ENCODE measurements at regions not wholly inside any gene's neighbourhood (a gene's known extent, or its start where the extent isn't known, plus 50 kb on each side); places are given as distances from the start of the nearest gene placed in this dataset.

DNA sequence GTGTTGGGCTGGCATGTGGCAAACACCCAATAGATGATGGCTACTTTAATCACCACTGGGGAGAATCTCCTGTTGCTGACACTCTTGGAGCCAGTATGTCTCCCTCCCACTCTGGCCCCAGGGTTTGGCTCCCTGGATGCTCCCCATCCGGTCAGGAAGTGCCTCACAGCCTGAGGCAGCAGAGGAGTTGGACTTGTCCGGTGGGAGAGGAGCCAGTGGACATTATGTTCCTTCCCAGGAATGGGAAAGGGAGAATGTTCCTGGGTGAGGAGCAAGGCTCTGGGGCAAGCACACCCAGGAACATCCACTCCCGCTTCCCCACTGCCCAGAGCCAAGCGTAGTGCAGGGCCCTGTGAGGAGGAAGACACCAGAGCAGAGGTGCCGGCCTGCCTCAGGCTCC, 84.6 kb upstream of the NAV2 start:
- no peaks in the 10 kb centered on the region for H4K20me1 ChIP-seq (ENCODE audit: insufficient read depth, low read length)
- 0 out of 2 replicates have a peak, but pooled peaks cover 6% of the 10 kb centered on the region for H3K27me3 ChIP-seq (ENCODE audit: low read depth, low read length)
- no peak overlapping the region for H3K9ac ChIP-seq (ENCODE audit: low read length)
- no peak overlapping the region for H3K4me2 ChIP-seq (ENCODE audit: low read length)
- no peak overlapping the region for H2AFZ ChIP-seq (ENCODE audit: low read depth, low read length)
- H3K4me1 ChIP-seq (ENCODE audit: low read length), result no peaks in the 10 kb centered on the region
- H3K36me3 ChIP-seq (replicated peaks; ENCODE audit: low read depth, low read length), result no peaks in the 10 kb centered on the region
- no peaks in the 10 kb centered on the region for H3K79me2 ChIP-seq (ENCODE audit: low read length)
- H3K27ac ChIP-seq (ENCODE audit: low read length), result no peak overlapping the region
- H3K4me3 ChIP-seq (ENCODE audit: low read length), result no peak overlapping the region
- no peak for TF ChIP-seq CTCF (IDR thresholded peaks at IDR 0.05; ENCODE audit: low read depth, low read length)
- TF ChIP-seq EZH2phosphoT487 (IDR thresholded peaks at IDR 0.05; ENCODE audit: low read depth), result no peak
- no peaks in the 10 kb centered on the region for H3K9me3 ChIP-seq (ENCODE audit: insufficient read depth, low read length)

- Histone ChIP-seq H4K20me1 (ENCODE audit: insufficient read depth, low read length) (no peaks in the 10 kb centered on the region), H3K79me2 (ENCODE audit: low read length) (no peaks in the 10 kb centered on the region), H3K27ac (ENCODE audit: low read length) (no peak overlapping the region)
Measured at GRCh38 chr11:19627566-19627965, 85.1 kb upstream of the NAV2 start.

GRCh38 chr11:19625438-19625837, 87.2 kb upstream of the NAV2 start:
- Histone ChIP-seq H4K20me1 (ENCODE audit: insufficient read depth, low read length) (no peaks in the 10 kb centered on the region), H3K79me2 (ENCODE audit: low read length) (no peaks in the 10 kb centered on the region), H3K4me3 (ENCODE audit: low read length) (no peak overlapping the region), H2AFZ (ENCODE audit: low read depth, low read length) (no peak overlapping the region), H3K27ac (ENCODE audit: low read length) (no peak overlapping the region), H3K36me3 (replicated peaks; ENCODE audit: low read depth, low read length) (no peaks in the 10 kb centered on the region), H3K4me2 (ENCODE audit: low read length) (no peak overlapping the region), H3K9ac (ENCODE audit: low read length) (no peak overlapping the region), H3K4me1 (ENCODE audit: low read length) (no peaks in the 10 kb centered on the region), H3K9me3 (ENCODE audit: insufficient read depth, low read length) (no peaks in the 10 kb centered on the region), H3K27me3 (ENCODE audit: low read depth, low read length) (no peaks in the 10 kb centered on the region)
- no peak for TF ChIP-seq CTCF (IDR thresholded peaks at IDR 0.05; ENCODE audit: low read depth, low read length)
- no peak for TF ChIP-seq EZH2phosphoT487 (IDR thresholded peaks at IDR 0.05; ENCODE audit: low read depth)

More at GRCh38 chr11:19627566-19627965, 85.1 kb upstream of the NAV2 start:
- TF ChIP-seq CTCF (IDR thresholded peaks at IDR 0.05; ENCODE audit: low read depth, low read length) (no peak), EZH2phosphoT487 (IDR thresholded peaks at IDR 0.05; ENCODE audit: low read depth) (no peak)
- Histone ChIP-seq H2AFZ (ENCODE audit: low read depth, low read length) (no peak overlapping the region), H3K27me3 (ENCODE audit: low read depth, low read length) (0 out of 2 replicates have a peak, but pooled peaks cover 6% of the 10 kb centered on the region), H3K4me3 (ENCODE audit: low read length) (no peak overlapping the region), H3K4me1 (ENCODE audit: low read length) (no peaks in the 10 kb centered on the region), H3K9me3 (ENCODE audit: insufficient read depth, low read length) (no peaks in the 10 kb centered on the region), H3K36me3 (replicated peaks; ENCODE audit: low read depth, low read length) (no peaks in the 10 kb centered on the region), H3K4me2 (ENCODE audit: low read length) (no peak overlapping the region), H3K9ac (ENCODE audit: low read length) (no peak overlapping the region)

GRCh38 chr11:19617696-19618523, 94.7 kb upstream of the NAV2 start:
- Histone ChIP-seq H3K27me3 (ENCODE audit: low read depth, low read length) (no peaks in the 10 kb centered on the region), H3K9me3 (ENCODE audit: insufficient read depth, low read length) (no peaks in the 10 kb centered on the region), H4K20me1 (ENCODE audit: insufficient read depth, low read length) (no peaks in the 10 kb centered on the region), H3K4me1 (ENCODE audit: low read length) (no peaks in the 10 kb centered on the region), H3K27ac (ENCODE audit: low read length) (no peak overlapping the region), H3K79me2 (ENCODE audit: low read length) (no peaks in the 10 kb centered on the region), H3K36me3 (replicated peaks; ENCODE audit: low read depth, low read length) (no peaks in the 10 kb centered on the region), H3K4me2 (ENCODE audit: low read length) (no peak overlapping the region), H3K9ac (ENCODE audit: low read length) (no peak overlapping the region), H2AFZ (ENCODE audit: low read depth, low read length) (no peak overlapping the region), H3K4me3 (ENCODE audit: low read length) (no peak overlapping the region)
- TF ChIP-seq CTCF (IDR thresholded peaks at IDR 0.05; ENCODE audit: low read depth, low read length) (no peak), EZH2phosphoT487 (IDR thresholded peaks at IDR 0.05; ENCODE audit: low read depth) (no peak)
